ENCODE measurements at regions not wholly inside any gene's neighbourhood (a gene's known extent, or its start where the extent isn't known, plus 50 kb on each side); places are given as distances from the start of the nearest gene placed in this dataset.

GRCh38 chr1:218699865-218700264 is 354.7 kb downstream of the TGFB2 start:
- no peaks in the 10 kb centered on the region for H3K79me2 ChIP-seq (ENCODE audit: insufficient read depth, low read length)
- H3K4me3 ChIP-seq (ENCODE audit: insufficient read depth, low read length, poor library complexity, severe bottlenecking) = no peak overlapping the region
- H3K9me2 ChIP-seq (replicated peaks; ENCODE audit: insufficient read depth, low read length) = no peaks in the 10 kb centered on the region
- no peak overlapping the region for H3K27ac ChIP-seq (ENCODE audit: low read depth, low read length)
- H2AFZ ChIP-seq (ENCODE audit: low read depth, low read length, severe bottlenecking) = no peak overlapping the region
- no peak for TF ChIP-seq CTCF (IDR thresholded peaks at IDR 0.05; ENCODE audit: insufficient read depth, low read length, poor library complexity, severe bottlenecking)
- no peak overlapping the region for H3K4me2 ChIP-seq (ENCODE audit: low read depth, low read length, poor library complexity, severe bottlenecking)
- H3K27me3 ChIP-seq (ENCODE audit: low read length) = no peaks in the 10 kb centered on the region; the same call in 1 of the 2 replicates
- H3K9ac ChIP-seq (ENCODE audit: low read length) = no peak overlapping the region
- H4K20me1 ChIP-seq (ENCODE audit: low read depth, low read length) = no peaks in the 10 kb centered on the region
- no peaks in the 10 kb centered on the region for H3F3A ChIP-seq (ENCODE audit: insufficient read depth)
- H3K36me3 ChIP-seq (ENCODE audit: low read length) = no peaks in the 10 kb centered on the region
- no peaks in the 10 kb centered on the region for H3K9me3 ChIP-seq (ENCODE audit: insufficient read depth, low read length)

GRCh38 chr1:218700666-218701065 is 355.5 kb downstream of the TGFB2 start:
- Histone ChIP-seq H3K9me3 (ENCODE audit: insufficient read depth, low read length) (no peaks in the 10 kb centered on the region), H3K4me2 (ENCODE audit: low read depth, low read length, poor library complexity, severe bottlenecking) (no peak overlapping the region), H2AFZ (ENCODE audit: low read depth, low read length, severe bottlenecking) (no peak overlapping the region), H3K36me3 (ENCODE audit: low read length) (no peaks in the 10 kb centered on the region), H3K4me3 (ENCODE audit: insufficient read depth, low read length, poor library complexity, severe bottlenecking) (no peak overlapping the region), H3K9me2 (replicated peaks; ENCODE audit: insufficient read depth, low read length) (no peaks in the 10 kb centered on the region), H4K20me1 (ENCODE audit: low read depth, low read length) (no peaks in the 10 kb centered on the region), H3K79me2 (ENCODE audit: insufficient read depth, low read length) (no peaks in the 10 kb centered on the region), H3K27ac (ENCODE audit: low read depth, low read length) (no peak overlapping the region), H3F3A (ENCODE audit: insufficient read depth) (no peaks in the 10 kb centered on the region), H3K9ac (ENCODE audit: low read length) (no peak overlapping the region), H3K27me3 (ENCODE audit: low read length) (no peaks in the 10 kb centered on the region; the same call in 1 of the 2 replicates)
- TF ChIP-seq CTCF (IDR thresholded peaks at IDR 0.05; ENCODE audit: insufficient read depth, low read length, poor library complexity, severe bottlenecking) = no peak
- TF ChIP-seq EZH2phosphoT487 (conservative IDR thresholded peaks at IDR 0.05; ENCODE audit: low read length) = no peak

GRCh38 chr1:218701131-218701530 is 356.0 kb downstream of the TGFB2 start:
- no peaks in the 10 kb centered on the region; the same call in 1 of the 2 replicates for H3K27me3 ChIP-seq (ENCODE audit: low read length)
- H3K9me2 ChIP-seq (replicated peaks; ENCODE audit: insufficient read depth, low read length) = no peaks in the 10 kb centered on the region
- H3F3A ChIP-seq (ENCODE audit: insufficient read depth) = no peaks in the 10 kb centered on the region
- no peaks in the 10 kb centered on the region for H3K9me3 ChIP-seq (ENCODE audit: insufficient read depth, low read length)
- no peak for TF ChIP-seq EZH2phosphoT487 (conservative IDR thresholded peaks at IDR 0.05; ENCODE audit: low read length)
- TF ChIP-seq CTCF (IDR thresholded peaks at IDR 0.05; ENCODE audit: insufficient read depth, low read length, poor library complexity, severe bottlenecking) = no peak
- H3K79me2 ChIP-seq (ENCODE audit: insufficient read depth, low read length) = no peaks in the 10 kb centered on the region
- no peak overlapping the region for H3K4me3 ChIP-seq (ENCODE audit: insufficient read depth, low read length, poor library complexity, severe bottlenecking)
- no peak overlapping the region for H3K4me2 ChIP-seq (ENCODE audit: low read depth, low read length, poor library complexity, severe bottlenecking)
- H2AFZ ChIP-seq (ENCODE audit: low read depth, low read length, severe bottlenecking) = no peak overlapping the region
- no peaks in the 10 kb centered on the region for H4K20me1 ChIP-seq (ENCODE audit: low read depth, low read length)
- no peak overlapping the region for H3K27ac ChIP-seq (ENCODE audit: low read depth, low read length)
- no peaks in the 10 kb centered on the region for H3K36me3 ChIP-seq (ENCODE audit: low read length)
- H3K9ac ChIP-seq (ENCODE audit: low read length) = no peak overlapping the region
